AG09309 (cell line): ENCODE measurements at regions not wholly inside any gene's neighbourhood (a gene's known extent, or its start where the extent isn't known, plus 50 kb on each side); places are given as distances from the start of the nearest gene placed in this dataset.

Experiments used
- DNase-seq: peaks from one replicate; pipeline ENCODE4 v3.0.0-alpha.2; 2010; ENCODE audit warnings: low read depth
- H3K4me3 ChIP-seq: 2 replicates; pipeline ENCODE4 v1.5.1; 2011; ENCODE audit warnings: mild to moderate bottlenecking, low read depth, low read length, moderate library complexity; ENCODE audit not compliant: control insufficient read depth
- CTCF ChIP-seq: IDR thresholded peaks from 2 replicates; pipeline ENCODE4 v1.5.1; 2011; ENCODE audit warnings: mild to moderate bottlenecking, low read depth, low read length, inconsistent platforms; ENCODE audit not compliant: insufficient read depth, control insufficient read depth; ENCODE audit errors: missing control alignments

GRCh38 chr2:212864186-212864585 is 287.2 kb downstream of the IKZF2 start:
- DNase-seq, result no peak
- no peak for TF ChIP-seq CTCF
- H3K4me3 ChIP-seq, result no peak overlapping the region

- no peak for DNase-seq
- no peak overlapping the region for H3K4me3 ChIP-seq
- TF ChIP-seq CTCF, result peak; percentile 47
These were observed 288.2 kb downstream of the IKZF2 start for GRCh38 chr2:212863185-212863588.

GRCh38 chr2:212858496-212858895 is 292.9 kb downstream of the IKZF2 start:
- TF ChIP-seq CTCF, result no peak
- H3K4me3 ChIP-seq, result no peak overlapping the region
- DNase-seq, result no peak

DNA sequence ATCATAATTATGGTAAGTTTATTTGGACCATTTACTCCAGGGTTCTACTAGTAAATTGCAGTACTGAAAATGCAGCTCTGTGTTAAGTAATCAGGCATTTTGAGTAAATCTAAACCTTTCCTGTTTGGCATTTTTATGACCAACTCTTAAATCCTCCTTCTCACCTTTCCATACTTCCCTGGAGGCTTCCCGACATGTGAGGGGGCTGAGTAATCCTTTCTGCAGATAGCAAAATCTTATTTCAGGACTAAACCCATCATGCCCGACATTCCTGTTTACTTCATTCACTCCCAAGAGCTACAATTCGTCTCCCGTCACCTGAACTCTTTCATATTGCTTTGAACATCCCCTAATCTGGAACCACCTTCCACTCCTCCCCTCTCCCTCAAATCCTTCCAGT is 296.6 kb downstream of the IKZF2 start:
- no peak for TF ChIP-seq CTCF
- no peak overlapping the region for H3K4me3 ChIP-seq
- no peak for DNase-seq

DNA sequence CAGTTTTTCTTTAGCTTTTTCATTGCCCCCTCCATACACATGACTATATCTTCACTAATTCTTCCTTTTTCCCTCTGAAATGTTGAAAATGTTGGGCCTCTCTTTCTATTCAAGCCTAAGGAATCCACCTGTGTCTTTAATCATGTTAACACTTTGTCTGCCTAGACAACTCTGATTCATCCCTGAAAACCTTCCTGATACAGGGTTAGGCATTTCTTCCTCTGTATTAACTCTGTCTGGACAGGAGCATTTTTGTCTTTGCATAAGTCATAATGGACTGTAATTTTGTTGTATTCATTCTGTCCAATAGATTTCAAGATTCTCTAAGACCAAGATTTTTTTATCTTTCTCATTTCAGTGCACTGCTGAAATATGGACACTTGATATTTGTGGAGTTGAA is 297.3 kb downstream of the IKZF2 start:
- no peak for DNase-seq
- H3K4me3 ChIP-seq, result no peak overlapping the region
- TF ChIP-seq CTCF, result no peak

- peak; percentile 1 for DNase-seq
- TF ChIP-seq CTCF, result no peak
These were observed 305.5 kb downstream of the IKZF2 start for GRCh38 chr2:212845941-212846340.

More at GRCh38 chr2:212845941-212846340, 305.5 kb downstream of the IKZF2 start:
- H3K4me3 ChIP-seq, result no peak overlapping the region
